Germinal center (tissue), 1 donor: ENCODE measurements at regions not wholly inside any gene's neighbourhood (a gene's known extent, or its start where the extent isn't known, plus 50 kb on each side); places are given as distances from the start of the nearest gene placed in this dataset.
A peak's percentile ranks its signal among the peaks of the same experiment; 100 is the strongest.

Source experiments
- DNase-seq: peaks from one replicate; pipeline ENCODE4 v3.0.0; 2012; ENCODE audit warnings: mixed read lengths, low spot score

GRCh38 chr12:66964629-66965028, 285.8 kb upstream of the GRIP1 start:
- DNase-seq: no peak

- DNase-seq: no peak
These were observed 286.7 kb upstream of the GRIP1 start for GRCh38 chr12:66965621-66966020.

GRCh38 chr12:66971816-66972215, 292.9 kb upstream of the GRIP1 start:
- no peak for DNase-seq

GRCh38 chr12:66976526-66976925, 292.6 kb upstream of the CAND1 start:
- DNase-seq: no peak

GRCh38 chr12:66978802-66979201, 290.4 kb upstream of the CAND1 start:
- DNase-seq: no peak

GRCh38 chr12:66979251-66979650, 289.9 kb upstream of the CAND1 start:
- no peak for DNase-seq

GRCh38 chr12:66984077-66984476, 285.1 kb upstream of the CAND1 start:
- no peak for DNase-seq

- DNase-seq: no peak
These were observed 284.2 kb upstream of the CAND1 start for GRCh38 chr12:66984962-66985361.

GRCh38 chr12:66999141-66999540, 270.0 kb upstream of the CAND1 start:
- DNase-seq: no peak

- no peak for DNase-seq
These were observed 267.9 kb upstream of the CAND1 start for GRCh38 chr12:67001251-67001650.

- no peak for DNase-seq
These were observed 266.4 kb upstream of the CAND1 start for GRCh38 chr12:67002720-67003119.

- DNase-seq: no peak
These were observed 262.5 kb upstream of the CAND1 start for GRCh38 chr12:67006610-67007009.

GRCh38 chr12:67014642-67015041, 254.5 kb upstream of the CAND1 start:
- no peak for DNase-seq

- DNase-seq: no peak
These were observed 251.1 kb upstream of the CAND1 start for GRCh38 chr12:67018105-67018504.

- DNase-seq: no peak
These were observed 250.1 kb upstream of the CAND1 start for GRCh38 chr12:67019070-67019469.

- DNase-seq: peak; percentile 53
These were observed 243.5 kb upstream of the CAND1 start for GRCh38 chr12:67025543-67026114.

GRCh38 chr12:67026487-67027246, 242.5 kb upstream of the CAND1 start:
- DNase-seq: no peak

GRCh38 chr12:67028529-67028928, 240.6 kb upstream of the CAND1 start:
- DNase-seq: no peak

GRCh38 chr12:67034110-67034879, 234.9 kb upstream of the CAND1 start:
- no peak for DNase-seq

- no peak for DNase-seq
These were observed 234.0 kb upstream of the CAND1 start for GRCh38 chr12:67035121-67035520.

- no peak for DNase-seq
These were observed 230.7 kb upstream of the CAND1 start for GRCh38 chr12:67038486-67038885.

- no peak for DNase-seq
These were observed 228.9 kb upstream of the CAND1 start for GRCh38 chr12:67039995-67040860.
